OCI-LY3 (cell line): ENCODE measurements at regions not wholly inside any gene's neighbourhood (a gene's known extent, or its start where the extent isn't known, plus 50 kb on each side); places are given as distances from the start of the nearest gene placed in this dataset.

Experiments used
- CTCF ChIP-seq: fragments of 200-600, 300-600 bp; sonication (generic); IDR thresholded peaks from 2 replicates; pipeline ENCODE4 v1.5.1; 2014; ENCODE audit warnings: antibody characterized with exemption, low read length, low read depth
- EZH2phosphoT487 ChIP-seq: fragments of 200-600 bp; shearing (Covaris generic); IDR thresholded peaks from 2 replicates; pipeline ENCODE4 v1.6.1; 2018; ENCODE audit warnings: antibody characterized with exemption, mixed run types, low read depth

- TF ChIP-seq CTCF, result no peak
- no peak for TF ChIP-seq EZH2phosphoT487
Measured at GRCh38 chr15:60219866-60220265, 177.9 kb downstream of the ANXA2 start.
